ENCODE measurements at regions not wholly inside any gene's neighbourhood (a gene's known extent, or its start where the extent isn't known, plus 50 kb on each side); places are given as distances from the start of the nearest gene placed in this dataset.

DNA sequence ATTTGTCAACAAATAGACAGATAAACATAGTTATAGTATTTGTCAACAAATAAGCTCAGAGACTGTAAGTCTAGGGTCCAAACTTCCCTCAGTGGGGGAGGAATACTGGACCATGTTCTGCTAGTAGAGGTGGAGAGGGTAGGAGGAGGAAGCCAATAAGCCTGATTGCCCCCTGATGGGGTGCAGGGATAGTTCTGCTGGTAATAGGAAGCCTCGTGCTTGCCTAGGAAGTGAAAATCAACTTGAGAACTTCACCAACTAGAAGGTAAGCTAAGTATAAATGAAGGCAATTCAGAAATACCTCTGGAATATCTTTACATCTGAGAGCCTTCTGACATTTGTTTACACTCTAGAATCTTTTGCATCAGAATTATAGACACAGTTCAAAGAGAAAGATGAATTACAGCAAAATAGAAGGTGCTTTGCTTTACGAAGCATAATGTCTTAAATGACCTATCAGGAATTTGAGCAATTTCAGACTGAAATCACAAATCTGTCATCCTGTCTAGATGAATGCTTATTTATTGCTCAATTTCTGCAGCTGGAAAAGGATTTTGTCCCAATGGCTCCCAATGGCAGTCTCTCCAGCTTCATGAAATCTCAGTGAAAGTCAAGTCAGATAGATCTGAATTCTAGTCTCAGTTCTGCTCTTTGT is 225.6 kb upstream of the TBC1D5 start:
- 85 to 91% methylated on average over 2 of the region's 2 CpGs for WGBS, 2 experiments
- no peaks in the 10 kb centered on the region for H3K27me3 ChIP-seq (ENCODE audit: control insufficient read depth, insufficient read depth, low read length, poor library complexity, severe bottlenecking)
- no peak overlapping the region for H3K27ac ChIP-seq (ENCODE audit: insufficient read depth, low read depth, low read length, poor library complexity, severe bottlenecking)
- H3K4me1 ChIP-seq (ENCODE audit: control insufficient read depth, insufficient read depth, low read length) = peaks cover 8% of the 10 kb centered on the region
- no peak overlapping the region for H3K4me3 ChIP-seq (ENCODE audit: insufficient read depth, low read depth, low read length)
- no peaks in the 10 kb centered on the region for H3K9me3 ChIP-seq (ENCODE audit: control insufficient read depth, low read length)
- H3K36me3 ChIP-seq (ENCODE audit: control insufficient read depth, insufficient read depth, low read length) = no peaks in the 10 kb centered on the region

DNA sequence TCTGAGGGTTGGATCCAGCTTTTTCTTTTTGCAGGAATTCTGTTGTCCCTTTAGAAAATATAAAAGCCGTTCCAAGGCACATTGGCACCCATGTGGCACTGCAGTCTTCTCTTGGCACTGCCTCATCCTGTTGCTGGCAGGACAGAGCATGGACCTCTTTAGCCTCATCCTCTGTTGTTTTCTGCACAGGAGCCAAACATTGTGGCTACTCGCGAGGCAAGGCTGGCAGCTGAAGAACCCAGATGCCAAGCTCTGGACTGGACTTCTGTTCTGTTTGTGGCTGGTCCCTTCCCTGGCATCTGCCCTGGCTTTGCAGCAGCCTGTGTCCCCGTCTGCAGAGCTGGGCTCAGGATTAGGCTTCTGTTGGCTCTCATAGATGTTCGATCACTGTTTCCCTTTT is 224.7 kb upstream of the TBC1D5 start:
- H3K36me3 ChIP-seq (ENCODE audit: control insufficient read depth, insufficient read depth, low read length) = no peaks in the 10 kb centered on the region
- H3K4me1 ChIP-seq (ENCODE audit: control insufficient read depth, insufficient read depth, low read length) = no peaks in the 10 kb centered on the region
- no peak overlapping the region for H3K27ac ChIP-seq (ENCODE audit: insufficient read depth, low read depth, low read length, poor library complexity, severe bottlenecking)
- no peak overlapping the region for H3K4me3 ChIP-seq (ENCODE audit: insufficient read depth, low read depth, low read length)
- no peaks in the 10 kb centered on the region for H3K9me3 ChIP-seq (ENCODE audit: control insufficient read depth, low read length)
- H3K27me3 ChIP-seq (ENCODE audit: control insufficient read depth, insufficient read depth, low read length, poor library complexity, severe bottlenecking) = no peaks in the 10 kb centered on the region
- WGBS, 2 experiments = 94 to 97% methylated on average over 5 of the region's 5 CpGs

DNA sequence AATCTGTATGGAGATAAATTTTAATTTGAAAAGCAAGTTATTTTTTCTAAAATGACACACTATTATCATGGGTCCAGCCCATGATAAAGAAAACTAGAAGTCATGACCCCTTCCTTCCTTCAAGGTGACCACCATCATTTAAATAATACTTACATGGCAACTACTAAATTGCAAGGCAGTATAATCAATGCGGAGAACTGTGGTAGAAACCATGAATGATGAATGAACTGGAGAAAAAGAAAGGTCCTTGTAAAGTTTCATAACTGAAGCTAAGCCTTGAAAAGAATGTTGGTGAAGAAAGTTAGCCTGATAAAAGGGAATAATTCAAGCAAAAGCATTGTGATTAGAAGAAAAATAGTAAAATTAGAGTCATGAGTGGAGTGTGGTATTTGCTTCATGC is 222.9 kb upstream of the TBC1D5 start:
- Histone ChIP-seq H3K27me3 (ENCODE audit: control insufficient read depth, insufficient read depth, low read length, poor library complexity, severe bottlenecking) (no peaks in the 10 kb centered on the region), H3K4me3 (ENCODE audit: insufficient read depth, low read depth, low read length) (no peak overlapping the region), H3K4me1 (ENCODE audit: control insufficient read depth, insufficient read depth, low read length) (no peaks in the 10 kb centered on the region), H3K36me3 (ENCODE audit: control insufficient read depth, insufficient read depth, low read length) (no peaks in the 10 kb centered on the region), H3K27ac (ENCODE audit: insufficient read depth, low read depth, low read length, poor library complexity, severe bottlenecking) (no peak overlapping the region), H3K9me3 (ENCODE audit: control insufficient read depth, low read length) (no peaks in the 10 kb centered on the region)
- 94 to 95% methylated on average over 1 of the region's 1 CpG for WGBS, 2 experiments

DNA sequence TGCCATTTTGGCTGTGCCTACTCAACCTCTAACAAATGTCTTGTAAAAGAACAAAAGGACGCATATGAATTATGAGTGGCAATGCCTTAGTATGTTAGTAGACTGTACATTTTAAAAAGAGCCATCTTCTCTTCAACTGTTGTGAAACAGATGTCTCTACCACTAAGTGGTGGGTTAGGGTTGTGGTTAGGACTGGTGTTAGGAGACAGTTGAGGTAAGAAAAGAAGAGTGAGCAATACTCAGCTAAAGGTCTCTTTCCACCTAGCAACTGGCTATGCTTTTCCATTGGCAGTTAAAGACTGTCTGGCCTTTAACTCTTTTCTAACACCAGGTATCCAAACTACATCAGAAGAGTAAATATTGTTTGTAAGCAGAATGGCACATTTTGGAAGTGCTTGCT is 221.7 kb upstream of the TBC1D5 start:
- Histone ChIP-seq H3K9me3 (ENCODE audit: control insufficient read depth, low read length) (no peaks in the 10 kb centered on the region), H3K27me3 (ENCODE audit: control insufficient read depth, insufficient read depth, low read length, poor library complexity, severe bottlenecking) (no peaks in the 10 kb centered on the region), H3K4me3 (ENCODE audit: insufficient read depth, low read depth, low read length) (no peak overlapping the region), H3K27ac (ENCODE audit: insufficient read depth, low read depth, low read length, poor library complexity, severe bottlenecking) (no peak overlapping the region), H3K4me1 (ENCODE audit: control insufficient read depth, insufficient read depth, low read length) (no peaks in the 10 kb centered on the region), H3K36me3 (ENCODE audit: control insufficient read depth, insufficient read depth, low read length) (no peaks in the 10 kb centered on the region)
- 100% methylated on average over 1 of the region's 1 CpG for WGBS, 2 experiments

DNA sequence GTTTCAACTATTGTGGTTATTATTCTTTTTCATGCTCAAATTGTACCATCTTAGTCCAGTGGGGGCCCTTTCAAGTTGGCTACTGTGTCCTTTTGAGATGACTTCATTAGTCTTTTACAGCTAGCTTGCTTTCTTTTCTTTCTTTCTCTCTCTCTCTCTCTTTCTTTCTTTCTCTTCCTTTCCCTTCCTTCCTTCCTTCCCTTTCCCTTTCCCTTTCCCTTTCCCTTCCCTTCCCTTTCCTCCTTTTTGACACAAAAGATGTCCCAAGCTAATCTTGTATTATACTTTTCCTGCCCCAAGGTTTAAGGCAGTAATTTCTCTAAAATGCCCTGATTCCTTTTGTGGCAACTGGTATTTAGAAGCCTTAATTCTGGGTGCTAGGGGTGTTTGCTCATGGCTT is 213.0 kb upstream of the TBC1D5 start:
- H3K27ac ChIP-seq (ENCODE audit: insufficient read depth, low read depth, low read length, poor library complexity, severe bottlenecking) = no peak overlapping the region
- H3K4me1 ChIP-seq (ENCODE audit: control insufficient read depth, insufficient read depth, low read length) = no peaks in the 10 kb centered on the region

DNA sequence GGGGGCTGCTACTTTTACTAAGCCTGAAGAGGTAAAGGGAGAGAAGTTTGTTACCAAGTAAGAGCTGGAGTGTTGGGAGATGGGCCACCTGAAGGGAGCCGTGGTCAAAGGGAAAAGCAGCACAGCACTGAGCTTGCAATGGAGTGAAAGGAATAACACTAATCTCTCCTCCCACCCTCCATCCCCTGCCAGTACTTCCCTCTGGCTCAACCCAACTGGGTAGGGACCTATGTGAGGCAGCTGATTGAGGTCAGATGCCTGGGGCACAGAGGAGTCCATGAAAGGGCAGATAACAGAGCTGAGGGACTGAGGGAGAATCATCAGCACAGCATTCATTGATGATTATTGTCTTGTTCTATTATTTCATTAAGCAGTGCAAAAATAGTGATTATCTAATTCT is 212.4 kb upstream of the TBC1D5 start:
- H3K9me3 ChIP-seq (ENCODE audit: control insufficient read depth, low read length) = no peaks in the 10 kb centered on the region
- 27 to 40% methylated on average over 1 of the region's 1 CpG for WGBS, 2 experiments
- H3K4me1 ChIP-seq (ENCODE audit: control insufficient read depth, insufficient read depth, low read length) = no peaks in the 10 kb centered on the region
- H3K27me3 ChIP-seq (ENCODE audit: control insufficient read depth, insufficient read depth, low read length, poor library complexity, severe bottlenecking) = no peaks in the 10 kb centered on the region
- no peak overlapping the region for H3K4me3 ChIP-seq (ENCODE audit: insufficient read depth, low read depth, low read length)
- H3K36me3 ChIP-seq (ENCODE audit: control insufficient read depth, insufficient read depth, low read length) = no peaks in the 10 kb centered on the region
- H3K27ac ChIP-seq (ENCODE audit: insufficient read depth, low read depth, low read length, poor library complexity, severe bottlenecking) = no peak overlapping the region

More for the DNA sequence above, 213.0 kb upstream of the TBC1D5 start:
- Histone ChIP-seq H3K4me3 (ENCODE audit: insufficient read depth, low read depth, low read length) (no peak overlapping the region), H3K27me3 (ENCODE audit: control insufficient read depth, insufficient read depth, low read length, poor library complexity, severe bottlenecking) (no peaks in the 10 kb centered on the region), H3K9me3 (ENCODE audit: control insufficient read depth, low read length) (no peaks in the 10 kb centered on the region), H3K36me3 (ENCODE audit: control insufficient read depth, insufficient read depth, low read length) (no peaks in the 10 kb centered on the region)

DNA sequence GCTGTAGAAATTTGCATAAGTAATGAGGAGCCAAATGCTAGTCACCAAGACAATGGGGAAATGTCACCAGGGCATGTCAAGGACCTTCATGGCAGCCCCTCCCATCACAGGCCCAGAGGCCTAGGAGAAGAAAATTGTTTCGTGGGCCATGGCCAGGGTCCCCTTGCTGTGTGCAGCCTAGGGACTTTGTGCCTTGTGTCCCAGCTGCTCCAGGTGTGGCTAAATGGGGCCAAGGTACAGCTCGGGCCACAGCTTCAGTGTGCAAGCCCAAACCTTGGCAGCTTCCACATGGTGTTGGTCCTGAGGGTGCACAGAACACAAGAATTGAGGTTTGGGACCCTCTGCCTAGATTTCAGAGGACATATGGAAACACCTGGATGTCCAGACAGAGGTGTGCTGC is 208.8 kb upstream of the TBC1D5 start:
- Histone ChIP-seq H3K4me3 (ENCODE audit: insufficient read depth, low read depth, low read length) (no peak overlapping the region), H3K27me3 (ENCODE audit: control insufficient read depth, insufficient read depth, low read length, poor library complexity, severe bottlenecking) (no peaks in the 10 kb centered on the region), H3K9me3 (ENCODE audit: control insufficient read depth, low read length) (no peaks in the 10 kb centered on the region), H3K36me3 (ENCODE audit: control insufficient read depth, insufficient read depth, low read length) (no peaks in the 10 kb centered on the region), H3K4me1 (ENCODE audit: control insufficient read depth, insufficient read depth, low read length) (peaks cover under 1% of the 10 kb centered on the region), H3K27ac (ENCODE audit: insufficient read depth, low read depth, low read length, poor library complexity, severe bottlenecking) (no peak overlapping the region)
- 93 to 95% methylated on average over 2 of the region's 2 CpGs for WGBS, 2 experiments

DNA sequence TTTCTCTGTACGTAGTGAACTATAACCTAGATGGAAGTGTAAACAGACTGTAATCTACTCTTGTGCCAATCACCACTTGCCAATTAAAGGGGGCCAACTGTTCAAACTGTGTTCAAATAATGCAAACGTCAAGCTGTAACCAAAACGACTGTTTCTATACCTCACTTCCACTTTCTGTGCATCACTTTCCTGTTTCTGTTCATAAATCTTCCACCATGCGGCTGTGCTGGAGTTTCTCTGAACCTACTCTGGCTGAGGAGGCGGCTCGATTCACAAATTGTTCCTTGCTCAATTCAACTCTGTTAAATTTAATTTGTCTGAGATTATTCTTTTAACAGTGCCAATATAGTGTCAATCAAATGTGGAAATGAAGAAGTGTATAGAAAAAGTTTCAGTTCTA is 206.7 kb upstream of the TBC1D5 start:
- WGBS, 2 experiments = 91 to 96% methylated on average over 6 of the region's 6 CpGs

DNA sequence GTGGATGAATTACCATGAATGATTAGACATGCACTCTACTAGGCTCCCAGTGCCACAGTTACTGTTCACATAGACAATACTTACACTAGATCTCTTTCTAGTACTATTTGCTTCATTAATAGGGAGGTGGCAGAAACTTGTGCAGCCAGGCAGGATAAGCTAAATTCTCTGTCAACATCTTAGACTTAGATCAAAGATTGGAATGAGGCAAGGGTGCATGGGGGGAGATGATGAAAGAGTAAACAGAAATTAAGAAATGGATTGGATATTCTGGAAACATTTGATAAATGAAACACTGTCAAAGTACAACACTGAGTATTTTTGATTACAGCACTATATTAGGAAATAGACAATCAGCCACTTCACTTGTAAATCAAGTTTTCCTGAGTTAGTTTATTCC is 205.4 kb upstream of the TBC1D5 start:
- peaks cover 8% of the 10 kb centered on the region for H3K4me1 ChIP-seq (ENCODE audit: control insufficient read depth, insufficient read depth, low read length)
- H3K27me3 ChIP-seq (ENCODE audit: control insufficient read depth, insufficient read depth, low read length, poor library complexity, severe bottlenecking) = no peaks in the 10 kb centered on the region
- H3K4me3 ChIP-seq (ENCODE audit: insufficient read depth, low read depth, low read length) = no peak overlapping the region
- no peak overlapping the region for H3K27ac ChIP-seq (ENCODE audit: insufficient read depth, low read depth, low read length, poor library complexity, severe bottlenecking)
- H3K9me3 ChIP-seq (ENCODE audit: control insufficient read depth, low read length) = no peaks in the 10 kb centered on the region
- H3K36me3 ChIP-seq (ENCODE audit: control insufficient read depth, insufficient read depth, low read length) = no peaks in the 10 kb centered on the region

More for the DNA sequence above, 206.7 kb upstream of the TBC1D5 start:
- Histone ChIP-seq H3K9me3 (ENCODE audit: control insufficient read depth, low read length) (no peaks in the 10 kb centered on the region), H3K27me3 (ENCODE audit: control insufficient read depth, insufficient read depth, low read length, poor library complexity, severe bottlenecking) (no peaks in the 10 kb centered on the region), H3K36me3 (ENCODE audit: control insufficient read depth, insufficient read depth, low read length) (no peaks in the 10 kb centered on the region), H3K4me1 (ENCODE audit: control insufficient read depth, insufficient read depth, low read length) (peaks cover 8% of the 10 kb centered on the region), H3K4me3 (ENCODE audit: insufficient read depth, low read depth, low read length) (no peak overlapping the region), H3K27ac (ENCODE audit: insufficient read depth, low read depth, low read length, poor library complexity, severe bottlenecking) (no peak overlapping the region)

DNA sequence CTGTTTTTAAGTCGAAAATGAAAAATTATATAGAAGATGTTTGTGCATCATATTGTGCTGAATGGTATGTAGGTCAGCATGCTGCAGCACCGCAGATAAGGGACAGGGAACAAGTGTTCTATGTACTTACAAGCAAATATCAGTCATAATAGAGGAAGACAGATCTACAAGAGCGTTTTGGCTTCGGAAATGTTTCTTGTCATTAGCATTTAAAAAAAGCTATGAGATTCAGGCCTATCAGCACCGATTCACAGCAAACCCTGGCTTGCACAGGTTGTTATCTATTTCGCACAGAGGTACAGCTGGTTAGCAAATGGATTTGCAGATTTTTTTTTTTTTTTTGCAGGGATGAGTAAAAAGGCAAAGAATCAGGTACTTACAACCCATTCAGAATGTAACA is 204.2 kb upstream of the TBC1D5 start:
- Histone ChIP-seq H3K27ac (ENCODE audit: insufficient read depth, low read depth, low read length, poor library complexity, severe bottlenecking) (no peak overlapping the region), H3K9me3 (ENCODE audit: control insufficient read depth, low read length) (no peaks in the 10 kb centered on the region), H3K4me1 (ENCODE audit: control insufficient read depth, insufficient read depth, low read length) (peaks cover 8% of the 10 kb centered on the region), H3K36me3 (ENCODE audit: control insufficient read depth, insufficient read depth, low read length) (no peaks in the 10 kb centered on the region), H3K4me3 (ENCODE audit: insufficient read depth, low read depth, low read length) (no peak overlapping the region), H3K27me3 (ENCODE audit: control insufficient read depth, insufficient read depth, low read length, poor library complexity, severe bottlenecking) (no peaks in the 10 kb centered on the region)
- 94 to 99% methylated on average over 6 of the region's 6 CpGs for WGBS, 2 experiments
